Psoas muscle (tissue), 7 donors: ENCODE measurements at regions not wholly inside any gene's neighbourhood (a gene's known extent, or its start where the extent isn't known, plus 50 kb on each side); places are given as distances from the start of the nearest gene placed in this dataset.

Experiments
- ATAC-seq, 4 donors: fragments of 200-7000 bp; cut with Tn5 transposase; one replicate each; pipeline ENCODE4 v1.9.1; 2020; ENCODE audit warnings: moderate library complexity in 3 of 4, mild to moderate bottlenecking in 2 of 4
- DNase-seq, 2 donors: peaks; one replicate each; pipeline ENCODE4 v3.0.0-alpha.2; 2020
- H3K27ac ChIP-seq: fragments of 200-600 bp; one replicate; pipeline ENCODE4 v1.8.0; 2022
- H3K27me3 ChIP-seq, 3 donors: fragments of 200-600 bp in 1 of 3; one replicate each; pipeline versions ENCODE4 v1.6.1 to v1.8.0; 2013 to 2022; ENCODE audit warnings: low read length in 2 of 3, mild to moderate bottlenecking in 2 of 3, moderate library complexity in 1 of 3; ENCODE audit not compliant: insufficient read depth in 3 of 3
- H3K36me3 ChIP-seq, 2 donors: fragments of 200-600 bp in 1 of 2; one replicate each; pipeline versions ENCODE4 v1.6.1 to v1.8.0; 2013 to 2022; ENCODE audit warnings: low read depth in 1 of 2, mild to moderate bottlenecking in 1 of 2, moderate library complexity in 1 of 2; ENCODE audit not compliant: insufficient read depth in 1 of 2
- H3K4me1 ChIP-seq: fragments of 200-600 bp; one replicate; pipeline ENCODE4 v1.8.0; 2022
- H3K4me3 ChIP-seq: fragments of 200-600 bp; one replicate; pipeline ENCODE4 v1.8.0; 2022; ENCODE audit warnings: mild to moderate bottlenecking
- H3K9me3 ChIP-seq: fragments of 200-600 bp; one replicate; pipeline ENCODE4 v1.8.0; 2022
- CTCF ChIP-seq: fragments of 200-600 bp; IDR thresholded peaks from one replicate; pipeline ENCODE4 v1.8.0; 2022; ENCODE audit warnings: antibody characterized with exemption
- WGBS, 3 donors: extraction: QIAGEN DNeasy Blood & Tissue Kit; methylation state at CpG; one replicate each; pipeline versions ENCODE4 v1.1.6 to v1.1.7; 2013; 5-methylcytosine and 5-hydroxymethylcytosine counted together
- intact Hi-C, 2 donors: fragments of 100-400 bp; cut with DNase I; formaldehyde crosslinking; loops; one replicate each; pipeline versions ENCODE4 v1.11.0 to v1.14.2; 2022
- donor health status: healthy with polysubstance abuse.
- donor health status: DM: no; HTN: no; CAD: no; lungs with moderate emphysema.
- donor health status: Bipolar disorder and iron deficiency.
- donor health status: healthy.
- donor health status: DM: yes; HTN: yes; CAD: no.
- donor health status: DM: no; HTN: no; CAD: no.
- donor health status: DM: yes; HTN: yes; CAD: no.

GRCh38 chr4:11336435-11336834 lies 92.3 kb downstream of the HS3ST1 start:
- Histone ChIP-seq H3K4me3 (no peak overlapping the region), H3K4me1 (no peaks in the 10 kb centered on the region), H3K27ac (no peak overlapping the region), H3K9me3 (no peaks in the 10 kb centered on the region), H3K27me3 (no peaks in the 10 kb centered on the region), H3K36me3 (no peaks in the 10 kb centered on the region)
- TF ChIP-seq CTCF, result no peak
- ATAC-seq (peak in 3 of 4 donors; percentile 42 to 67 (median 58)), DNase-seq (no peak)
- 64 to 74% (median 64%) methylated on average over 4 of the region's 4 CpGs for WGBS, 3 donors
- intact Hi-C loops, result no loop called here

GRCh38 chr4:11334887-11335286 lies 93.8 kb downstream of the HS3ST1 start:
- no peak overlapping the region for H3K27ac ChIP-seq
- intact Hi-C loops, result no loop called here
- 71 to 83% (median 81%) methylated on average over 4 of the region's 4 CpGs for WGBS, 3 donors
- no peaks in the 10 kb centered on the region for H3K27me3 ChIP-seq
- ATAC-seq (no peak), DNase-seq (no peak)
- no peaks in the 10 kb centered on the region for H3K9me3 ChIP-seq
- no peaks in the 10 kb centered on the region for H3K4me1 ChIP-seq
- H3K4me3 ChIP-seq, result no peak overlapping the region
- H3K36me3 ChIP-seq, result no peaks in the 10 kb centered on the region
- TF ChIP-seq CTCF, result no peak

GRCh38 chr4:11328401-11328800 lies 100.3 kb downstream of the HS3ST1 start:
- Histone ChIP-seq H3K9me3 (peaks cover 2% of the 10 kb centered on the region), H3K27ac (no peak overlapping the region), H3K4me1 (no peaks in the 10 kb centered on the region), H3K36me3 (no peaks in the 10 kb centered on the region), H3K4me3 (no peak overlapping the region), H3K27me3 (no peaks in the 10 kb centered on the region)
- TF ChIP-seq CTCF, result no peak
- no peak for DNase-seq
- no peak for ATAC-seq
- 43 to 57% (median 51%) methylated on average over 2 of the region's 2 CpGs for WGBS, 3 donors
- intact Hi-C loops, result no loop called here

- H3K27ac ChIP-seq, result no peak overlapping the region
- H3K27me3 ChIP-seq, result no peaks in the 10 kb centered on the region
- H3K36me3 ChIP-seq, result no peaks in the 10 kb centered on the region
- no peak for ATAC-seq
- WGBS, 3 donors, result 45 to 67% (median 55%) methylated on average over 2 of the region's 2 CpGs
- H3K9me3 ChIP-seq, result peaks cover 2% of the 10 kb centered on the region
- no peak for TF ChIP-seq CTCF
- no peaks in the 10 kb centered on the region for H3K4me1 ChIP-seq
- H3K4me3 ChIP-seq, result no peak overlapping the region
- no peak for DNase-seq
- intact Hi-C loops, result no loop called here
These were observed 102.7 kb downstream of the HS3ST1 start for GRCh38 chr4:11326021-11326420.

GRCh38 chr4:11323771-11324170 lies 104.9 kb downstream of the HS3ST1 start:
- Histone ChIP-seq H3K4me1 (no peaks in the 10 kb centered on the region), H3K27me3 (no peaks in the 10 kb centered on the region), H3K9me3 (peaks cover 2% of the 10 kb centered on the region), H3K4me3 (no peak overlapping the region), H3K36me3 (no peaks in the 10 kb centered on the region), H3K27ac (no peak overlapping the region)
- DNase-seq (no peak), ATAC-seq (no peak)
- TF ChIP-seq CTCF, result no peak
- intact Hi-C loops, result no loop called here
